ENCODE measurements at regions not wholly inside any gene's neighbourhood (a gene's known extent, or its start where the extent isn't known, plus 50 kb on each side); places are given as distances from the start of the nearest gene placed in this dataset.

GRCh38 chr10:3239920-3240894 is 67.6 kb upstream of the PITRM1 start:
- Histone ChIP-seq H3K36me3 (ENCODE audit: control insufficient read depth, insufficient read depth, low read length) (no peaks in the 10 kb centered on the region), H3K27ac (ENCODE audit: insufficient read depth, low read length) (peak overlapping the region; percentile 19), H4K20me1 (ENCODE audit: control insufficient read depth, extremely low read depth, insufficient read depth, low read length) (no peaks in the 10 kb centered on the region), H3K4me3 (replicated peaks in 1 of 4; ENCODE audit: control extremely low read depth in 1 of 4, insufficient read depth in 1 of 4, low read depth in 3 of 4, low read length in 4 of 4) (no peak overlapping the region), H2AFZ (ENCODE audit: low read length) (no peak overlapping the region), H3K9me3 (ENCODE audit: control insufficient read depth, insufficient read depth, low read depth, low read length) (no peaks in the 10 kb centered on the region), H3K4me1 (ENCODE audit: control insufficient read depth, extremely low read depth, insufficient read depth, low read length) (peaks cover 3% of the 10 kb centered on the region), H3K9ac (ENCODE audit: insufficient read depth, low read length) (no peak overlapping the region), H3K79me2 (ENCODE audit: control insufficient read depth, insufficient read depth, low read length) (no peaks in the 10 kb centered on the region), H3K4me2 (ENCODE audit: extremely low read depth, insufficient read depth, low read length) (no peak overlapping the region), H3K27me3 (ENCODE audit: control insufficient read depth, insufficient read depth, low read length) (no peaks in the 10 kb centered on the region)
- no peak for DNase-seq (ENCODE audit: low read depth in 2 of 2)
- TF ChIP-seq CTCF (conservative IDR thresholded peaks at IDR 0.05 in 1 of 2, IDR thresholded peaks at IDR 0.05 in 1 of 2; ENCODE audit: low read depth in 1 of 2, low read length in 2 of 2) (no peak), EZH2 (IDR thresholded peaks at IDR 0.05; ENCODE audit: low read length, missing control alignments) (no peak)

- H3K4me1 ChIP-seq (ENCODE audit: control insufficient read depth, extremely low read depth, insufficient read depth, low read length), result peaks cover 3% of the 10 kb centered on the region
- peak; percentile 53 to 85 for DNase-seq (ENCODE audit: low read depth in 2 of 2)
- H2AFZ ChIP-seq (ENCODE audit: low read length), result peak overlapping the region; percentile 0
- peak overlapping the region; percentile 76 for H3K4me2 ChIP-seq (ENCODE audit: extremely low read depth, insufficient read depth, low read length)
- H3K4me3 ChIP-seq (replicated peaks in 1 of 4; ENCODE audit: control extremely low read depth in 1 of 4, insufficient read depth in 1 of 4, low read depth in 3 of 4, low read length in 4 of 4), result peak overlapping the region in 2 of 4 experiments; percentile 8 to 27
- no peaks in the 10 kb centered on the region for H3K79me2 ChIP-seq (ENCODE audit: control insufficient read depth, insufficient read depth, low read length)
- H3K36me3 ChIP-seq (ENCODE audit: control insufficient read depth, insufficient read depth, low read length), result no peaks in the 10 kb centered on the region
- no peaks in the 10 kb centered on the region for H3K27me3 ChIP-seq (ENCODE audit: control insufficient read depth, insufficient read depth, low read length)
- no peaks in the 10 kb centered on the region for H3K9me3 ChIP-seq (ENCODE audit: control insufficient read depth, insufficient read depth, low read depth, low read length)
- H3K27ac ChIP-seq (ENCODE audit: insufficient read depth, low read length), result peak overlapping the region; percentile 19
- H4K20me1 ChIP-seq (ENCODE audit: control insufficient read depth, extremely low read depth, insufficient read depth, low read length), result no peaks in the 10 kb centered on the region
- no peak overlapping the region for H3K9ac ChIP-seq (ENCODE audit: insufficient read depth, low read length)
- TF ChIP-seq CTCF (conservative IDR thresholded peaks at IDR 0.05 in 1 of 2, IDR thresholded peaks at IDR 0.05 in 1 of 2; ENCODE audit: low read depth in 1 of 2, low read length in 2 of 2), result peak; percentile 62 to 93
- no peak for TF ChIP-seq EZH2 (IDR thresholded peaks at IDR 0.05; ENCODE audit: low read length, missing control alignments)
Observed at GRCh38 chr10:3239066-3239919, 66.7 kb upstream of the PITRM1 start.
